Upper lobe of right lung (tissue), 1 donor: ENCODE measurements at regions not wholly inside any gene's neighbourhood (a gene's known extent, or its start where the extent isn't known, plus 50 kb on each side); places are given as distances from the start of the nearest gene placed in this dataset.

Experiments used
- ATAC-seq: fragments of 200-7000 bp; cut with Tn5 transposase; one replicate; pipeline ENCODE4 v1.9.1; 2020; ENCODE audit warnings: mild to moderate bottlenecking, moderate library complexity
- DNase-seq: peaks from one replicate; pipeline ENCODE4 v3.0.0-alpha.2; 2020
- H3K27ac ChIP-seq: fragments of 200-600 bp; one replicate; pipeline ENCODE4 v1.8.0; 2022
- H3K27me3 ChIP-seq: fragments of 200-600 bp; one replicate; pipeline ENCODE4 v1.8.0; 2022; ENCODE audit warnings: mild to moderate bottlenecking
- H3K36me3 ChIP-seq: fragments of 200-600 bp; one replicate; pipeline ENCODE4 v1.8.0; 2022
- H3K4me1 ChIP-seq: fragments of 200-600 bp; one replicate; pipeline ENCODE4 v1.8.0; 2022
- H3K4me3 ChIP-seq: fragments of 200-600 bp; one replicate; pipeline ENCODE4 v1.8.0; 2022; ENCODE audit warnings: mild to moderate bottlenecking
- H3K9me3 ChIP-seq: fragments of 200-600 bp; one replicate; pipeline ENCODE4 v1.8.0; 2022
- CTCF ChIP-seq: fragments of 200-600 bp; IDR thresholded peaks from one replicate; pipeline ENCODE4 v1.8.0; 2022; ENCODE audit warnings: antibody characterized with exemption
- intact Hi-C: fragments of 100-400 bp; cut with DNase I; formaldehyde crosslinking; loops from one replicate; pipeline ENCODE4 v1.11.0; 2022
- donor health status: DM: no; HTN: yes; CAD: no; lungs with severe emphysema.

GRCh38 chr1:193538003-193538354 is 351.6 kb upstream of the B3GALT2 start:
- Histone ChIP-seq H3K27me3 (no peaks in the 10 kb centered on the region), H3K9me3 (no peaks in the 10 kb centered on the region), H3K36me3 (no peaks in the 10 kb centered on the region), H3K4me1 (no peaks in the 10 kb centered on the region), H3K4me3 (no peak overlapping the region), H3K27ac (no peak overlapping the region)
- TF ChIP-seq CTCF, result no peak
- intact Hi-C loops, result no loop called here
- no peak for DNase-seq
- no peak for ATAC-seq

GRCh38 chr1:193537266-193538002 is 351.0 kb upstream of the B3GALT2 start:
- no peak for DNase-seq
- Histone ChIP-seq H3K4me1 (no peaks in the 10 kb centered on the region), H3K9me3 (no peaks in the 10 kb centered on the region), H3K27ac (no peak overlapping the region), H3K36me3 (no peaks in the 10 kb centered on the region), H3K27me3 (no peaks in the 10 kb centered on the region), H3K4me3 (no peak overlapping the region)
- TF ChIP-seq CTCF, result no peak
- ATAC-seq, result peak; percentile 31
- intact Hi-C loops, result no loop called here

DNA sequence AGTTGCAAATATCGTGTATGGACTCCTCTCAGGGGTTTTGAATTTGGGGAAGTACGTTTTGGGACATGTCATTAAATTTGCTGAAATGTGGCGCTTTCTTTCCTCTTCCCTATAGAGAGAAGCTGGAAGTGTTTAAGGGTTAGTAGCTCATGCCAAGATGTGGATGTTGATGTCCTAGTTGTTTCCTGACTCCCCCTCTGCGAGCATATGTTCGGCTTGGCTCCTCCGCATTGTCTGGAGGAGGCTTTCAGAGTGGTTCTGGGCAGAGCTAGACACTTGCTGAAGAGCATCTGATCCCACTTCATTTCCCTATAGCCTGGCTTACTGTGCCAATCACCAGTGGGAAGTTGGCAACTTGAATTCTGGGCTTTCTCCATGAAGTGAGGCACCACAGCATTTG is 347.4 kb upstream of the B3GALT2 start:
- DNase-seq, result no peak
- intact Hi-C loops, result no loop called here
- Histone ChIP-seq H3K27ac (no peak overlapping the region), H3K27me3 (no peaks in the 10 kb centered on the region), H3K4me3 (no peak overlapping the region), H3K9me3 (no peaks in the 10 kb centered on the region), H3K4me1 (no peaks in the 10 kb centered on the region), H3K36me3 (no peaks in the 10 kb centered on the region)
- no peak for ATAC-seq
- TF ChIP-seq CTCF, result no peak

GRCh38 chr1:193525917-193526710 is 339.7 kb upstream of the B3GALT2 start:
- Histone ChIP-seq H3K27ac (no peak overlapping the region), H3K4me3 (no peak overlapping the region), H3K27me3 (no peaks in the 10 kb centered on the region), H3K4me1 (no peaks in the 10 kb centered on the region), H3K9me3 (no peaks in the 10 kb centered on the region), H3K36me3 (no peaks in the 10 kb centered on the region)
- intact Hi-C loops, result no loop called here
- TF ChIP-seq CTCF, result no peak
- DNase-seq, result no peak
- peak; percentile 43 for ATAC-seq

GRCh38 chr1:193525411-193525810 is 339.0 kb upstream of the B3GALT2 start:
- no peaks in the 10 kb centered on the region for H3K9me3 ChIP-seq
- no peaks in the 10 kb centered on the region for H3K4me1 ChIP-seq
- no peaks in the 10 kb centered on the region for H3K36me3 ChIP-seq
- DNase-seq, result no peak
- no peak for TF ChIP-seq CTCF
- H3K27me3 ChIP-seq, result no peaks in the 10 kb centered on the region
- H3K4me3 ChIP-seq, result no peak overlapping the region
- no peak overlapping the region for H3K27ac ChIP-seq
- intact Hi-C loops, result no loop called here
- ATAC-seq, result no peak
